OCI-LY7 (cell line): ENCODE measurements at regions not wholly inside any gene's neighbourhood (a gene's known extent, or its start where the extent isn't known, plus 50 kb on each side); places are given as distances from the start of the nearest gene placed in this dataset.

ENCODE experiments used
- EZH2phosphoT487 ChIP-seq: fragments of 200-600 bp; sonication (generic); IDR thresholded peaks from 2 replicates; pipeline ENCODE4 v1.6.1; 2018; ENCODE audit warnings: low read depth, borderline replicate concordance, mild to moderate bottlenecking, mixed run types, antibody characterized with exemption, low read length, moderate library complexity, mixed read lengths
- TF ChIP-seq, protein P1 (sequence below): fragments of 200-600 bp; sonication (generic); conservative IDR thresholded peaks from 2 replicates; pipeline ENCODE4 v1.5.1; 2014; ENCODE audit warnings: mild to moderate bottlenecking, antibody characterized with exemption, low read length, moderate library complexity, mixed read lengths

DNA sequence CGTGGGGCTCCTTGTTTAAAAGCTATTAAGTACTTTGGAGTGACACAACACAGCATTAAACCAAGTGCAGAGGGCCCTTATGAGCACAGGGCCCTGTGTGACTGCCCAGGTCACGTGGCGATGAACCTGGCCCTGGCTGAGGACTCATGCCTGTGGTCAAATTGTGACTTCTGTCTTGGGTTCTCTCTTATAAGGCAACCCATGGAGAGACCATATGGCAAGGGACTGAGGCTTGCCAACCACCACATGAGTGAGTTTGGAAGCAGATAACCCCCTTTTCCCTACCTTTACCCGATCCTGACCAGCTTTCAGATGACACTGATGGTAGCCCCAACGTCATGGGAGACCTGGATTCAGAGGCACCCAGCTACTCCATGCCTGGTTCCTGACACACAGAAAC lies 140.5 kb downstream of the ZBTB18 start:
- TF ChIP-seq, protein P1, sequence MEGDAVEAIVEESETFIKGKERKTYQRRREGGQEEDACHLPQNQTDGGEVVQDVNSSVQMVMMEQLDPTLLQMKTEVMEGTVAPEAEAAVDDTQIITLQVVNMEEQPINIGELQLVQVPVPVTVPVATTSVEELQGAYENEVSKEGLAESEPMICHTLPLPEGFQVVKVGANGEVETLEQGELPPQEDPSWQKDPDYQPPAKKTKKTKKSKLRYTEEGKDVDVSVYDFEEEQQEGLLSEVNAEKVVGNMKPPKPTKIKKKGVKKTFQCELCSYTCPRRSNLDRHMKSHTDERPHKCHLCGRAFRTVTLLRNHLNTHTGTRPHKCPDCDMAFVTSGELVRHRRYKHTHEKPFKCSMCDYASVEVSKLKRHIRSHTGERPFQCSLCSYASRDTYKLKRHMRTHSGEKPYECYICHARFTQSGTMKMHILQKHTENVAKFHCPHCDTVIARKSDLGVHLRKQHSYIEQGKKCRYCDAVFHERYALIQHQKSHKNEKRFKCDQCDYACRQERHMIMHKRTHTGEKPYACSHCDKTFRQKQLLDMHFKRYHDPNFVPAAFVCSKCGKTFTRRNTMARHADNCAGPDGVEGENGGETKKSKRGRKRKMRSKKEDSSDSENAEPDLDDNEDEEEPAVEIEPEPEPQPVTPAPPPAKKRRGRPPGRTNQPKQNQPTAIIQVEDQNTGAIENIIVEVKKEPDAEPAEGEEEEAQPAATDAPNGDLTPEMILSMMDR, result no peak
- TF ChIP-seq EZH2phosphoT487, result no peak
